Ascending aorta (tissue), 2 donors: ENCODE measurements at regions not wholly inside any gene's neighbourhood (a gene's known extent, or its start where the extent isn't known, plus 50 kb on each side); places are given as distances from the start of the nearest gene placed in this dataset.

Experiments used
- DNase-seq, 2 donors: peaks; one replicate each; pipeline ENCODE4 v3.0.0-alpha.2; 2019; ENCODE audit warnings: low spot score in 2 of 2
- H3K27ac ChIP-seq, 2 donors: fragments of 200-600 bp; sonication (generic); one replicate each; pipeline ENCODE4 v1.5.1; 2016 to 2017; ENCODE audit warnings: mild to moderate bottlenecking in 1 of 2
- H3K27me3 ChIP-seq: fragments of 200-600 bp; sonication (generic); one replicate; pipeline ENCODE4 v1.5.1; 2017
- H3K36me3 ChIP-seq, 2 donors: fragments of 200-600 bp; sonication (generic); one replicate each; pipeline ENCODE4 v1.5.1; 2016
- H3K4me1 ChIP-seq, 2 donors: fragments of 200-600 bp; sonication (generic); one replicate each; pipeline ENCODE4 v1.5.1; 2016 to 2017; ENCODE audit warnings: mild to moderate bottlenecking in 1 of 2
- H3K4me3 ChIP-seq, 2 donors: fragments of 200-600 bp; sonication (generic); one replicate each; pipeline ENCODE4 v1.5.1; 2016 to 2017; ENCODE audit warnings: mild to moderate bottlenecking in 1 of 2
- H3K9me3 ChIP-seq, 2 donors: fragments of 200-600 bp; sonication (generic); one replicate each; pipeline ENCODE4 v1.5.1; 2016
- intact Hi-C: fragments of 100-400 bp; cut with DNase I; formaldehyde crosslinking; loops from one replicate; pipeline ENCODE4 v1.15.1; 2023
- TF ChIP-seq, protein P1 (sequence below), 3 experiments: fragments of 200-600 bp in 2 of 3; fragments of 450-650 bp in 1 of 3; sonication (generic) in 2 of 3; IDR thresholded peaks; one replicate each; pipeline ENCODE4 v1.5.1; 2016 to 2019; ENCODE audit warnings: antibody characterized with exemption in 3 of 3, mild to moderate bottlenecking in 1 of 3, moderate library complexity in 1 of 3

DNA sequence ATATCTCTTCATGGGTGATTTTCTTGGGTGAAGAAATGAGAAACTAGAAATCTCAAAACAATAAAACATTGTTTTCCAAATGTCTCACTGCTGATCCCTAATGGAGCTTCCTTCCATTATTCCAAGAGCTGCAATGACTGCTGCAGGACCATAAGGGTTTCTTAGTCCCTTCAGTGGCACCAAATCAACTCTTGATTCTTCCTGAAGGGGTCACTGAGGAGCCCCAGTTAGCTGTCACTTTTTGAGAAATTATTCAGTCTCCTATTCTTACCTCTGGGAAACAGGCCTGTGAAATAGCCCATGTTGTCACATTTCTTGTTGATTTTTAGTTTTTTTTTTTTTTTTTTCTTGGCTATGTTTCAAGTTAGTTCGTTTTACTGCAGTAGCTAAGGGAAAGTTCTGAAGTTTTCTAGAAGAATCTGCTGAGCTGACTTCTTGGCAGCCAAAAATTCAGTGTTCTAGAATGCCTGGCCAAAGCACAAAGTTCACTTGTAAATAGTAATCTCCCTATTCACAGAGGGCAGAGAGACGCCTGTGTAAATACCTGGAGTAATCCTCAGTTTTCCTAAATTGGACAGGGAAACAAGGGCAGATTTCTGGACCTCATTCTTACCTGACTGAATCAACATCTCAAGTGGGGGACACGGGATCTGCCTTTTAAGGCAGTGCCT lies 480.0 kb downstream of the RIT2 start:
- Histone ChIP-seq H3K4me1 (no peaks in the 10 kb centered on the region), H3K36me3 (no peaks in the 10 kb centered on the region), H3K4me3 (no peak overlapping the region), H3K27me3 (no peaks in the 10 kb centered on the region), H3K27ac (no peak overlapping the region), H3K9me3 (no peaks in the 10 kb centered on the region)
- TF ChIP-seq, protein P1, sequence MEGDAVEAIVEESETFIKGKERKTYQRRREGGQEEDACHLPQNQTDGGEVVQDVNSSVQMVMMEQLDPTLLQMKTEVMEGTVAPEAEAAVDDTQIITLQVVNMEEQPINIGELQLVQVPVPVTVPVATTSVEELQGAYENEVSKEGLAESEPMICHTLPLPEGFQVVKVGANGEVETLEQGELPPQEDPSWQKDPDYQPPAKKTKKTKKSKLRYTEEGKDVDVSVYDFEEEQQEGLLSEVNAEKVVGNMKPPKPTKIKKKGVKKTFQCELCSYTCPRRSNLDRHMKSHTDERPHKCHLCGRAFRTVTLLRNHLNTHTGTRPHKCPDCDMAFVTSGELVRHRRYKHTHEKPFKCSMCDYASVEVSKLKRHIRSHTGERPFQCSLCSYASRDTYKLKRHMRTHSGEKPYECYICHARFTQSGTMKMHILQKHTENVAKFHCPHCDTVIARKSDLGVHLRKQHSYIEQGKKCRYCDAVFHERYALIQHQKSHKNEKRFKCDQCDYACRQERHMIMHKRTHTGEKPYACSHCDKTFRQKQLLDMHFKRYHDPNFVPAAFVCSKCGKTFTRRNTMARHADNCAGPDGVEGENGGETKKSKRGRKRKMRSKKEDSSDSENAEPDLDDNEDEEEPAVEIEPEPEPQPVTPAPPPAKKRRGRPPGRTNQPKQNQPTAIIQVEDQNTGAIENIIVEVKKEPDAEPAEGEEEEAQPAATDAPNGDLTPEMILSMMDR (IDR thresholded peaks at IDR 0.05), result no peak
- no peak for DNase-seq
- intact Hi-C loops, result no loop called here

DNA sequence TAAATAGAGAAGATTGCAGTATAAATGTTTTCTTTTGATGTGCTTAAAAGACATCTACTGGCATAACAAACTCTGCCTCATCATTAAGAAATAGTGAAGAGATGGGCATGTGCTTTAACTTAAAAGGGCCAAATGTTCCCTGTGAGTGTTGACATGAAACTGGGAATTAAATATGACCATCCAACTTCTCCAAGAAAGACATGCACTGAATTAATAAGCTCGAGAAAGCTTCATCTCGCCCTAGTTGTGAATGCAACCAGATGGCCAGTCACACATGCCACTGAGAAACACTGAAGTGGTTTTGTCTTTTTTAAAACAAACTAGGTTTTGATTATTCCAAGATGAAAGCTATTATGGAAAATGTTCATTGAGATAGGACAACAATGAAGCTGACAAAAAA lies 479.2 kb downstream of the RIT2 start:
- TF ChIP-seq, protein P1 (IDR thresholded peaks at IDR 0.05), result no peak
- Histone ChIP-seq H3K9me3 (no peaks in the 10 kb centered on the region), H3K27me3 (no peaks in the 10 kb centered on the region), H3K36me3 (no peaks in the 10 kb centered on the region), H3K27ac (no peak overlapping the region), H3K4me3 (no peak overlapping the region), H3K4me1 (no peaks in the 10 kb centered on the region)
- intact Hi-C loops, result no loop called here
- no peak for DNase-seq

DNA sequence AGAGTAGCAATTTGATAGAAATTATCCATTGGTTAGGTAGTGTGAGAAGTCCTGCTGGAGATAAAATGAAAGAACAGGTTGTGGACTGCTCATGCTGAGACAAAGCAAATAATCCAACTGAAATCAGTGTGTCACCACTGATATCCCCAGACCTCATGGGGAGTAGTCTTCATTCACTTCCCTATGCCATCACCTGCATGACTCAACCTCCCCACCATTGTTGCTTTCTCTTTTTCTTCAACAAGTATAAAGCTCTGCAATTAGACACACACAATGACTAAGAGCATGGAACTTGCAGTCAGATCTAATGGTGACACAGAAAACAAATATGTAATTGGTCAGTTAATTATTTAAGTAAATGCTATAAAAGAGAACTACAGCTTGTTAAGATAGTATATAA lies 475.3 kb downstream of the RIT2 start:
- TF ChIP-seq, protein P1 (IDR thresholded peaks at IDR 0.05), result no peak
- H3K36me3 ChIP-seq, result no peaks in the 10 kb centered on the region
- H3K4me3 ChIP-seq, result no peak overlapping the region
- intact Hi-C loops, result no loop called here
- no peaks in the 10 kb centered on the region for H3K27me3 ChIP-seq
- DNase-seq, result no peak
- H3K9me3 ChIP-seq, result no peaks in the 10 kb centered on the region
- no peaks in the 10 kb centered on the region for H3K4me1 ChIP-seq
- H3K27ac ChIP-seq, result no peak overlapping the region

DNA sequence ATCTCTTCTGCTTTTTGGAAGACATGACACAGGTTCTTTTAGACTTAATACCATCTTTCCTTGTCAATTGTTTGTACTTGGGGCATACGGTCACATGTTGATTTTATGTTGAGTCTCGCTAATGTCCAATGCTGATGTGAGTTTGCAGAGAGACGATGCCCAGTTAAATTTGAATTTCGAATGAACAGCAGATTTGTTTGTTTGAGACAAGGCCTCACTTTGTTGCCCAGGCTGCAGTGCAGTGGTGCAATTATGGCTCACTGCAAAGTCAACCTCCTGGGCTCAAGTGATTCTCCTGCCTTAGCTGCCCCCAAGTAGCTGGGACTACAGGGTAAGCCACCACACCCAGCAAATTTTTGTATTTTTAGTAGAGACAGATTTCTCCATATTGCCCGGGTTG lies 473.5 kb downstream of the RIT2 start:
- H3K4me3 ChIP-seq, result no peak overlapping the region

DNA sequence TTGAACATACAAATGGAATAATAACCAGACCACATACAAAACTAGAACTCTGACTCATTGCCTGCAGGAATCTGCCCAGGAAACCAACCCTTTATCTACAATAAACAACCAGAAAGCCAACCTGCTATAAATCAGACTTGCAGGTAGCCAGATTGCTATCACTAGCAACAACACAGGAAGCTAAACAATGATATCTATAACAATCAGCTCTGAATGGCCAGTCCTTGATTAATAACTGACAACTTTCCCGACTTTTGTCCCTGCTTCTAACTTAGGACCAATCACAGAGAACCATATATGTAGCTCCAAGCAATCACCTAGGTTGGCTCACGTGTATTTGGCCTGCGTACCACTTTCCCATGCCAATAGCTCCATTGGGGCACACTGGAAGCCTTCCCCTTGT lies 470.8 kb downstream of the RIT2 start:
- intact Hi-C loops, result no loop called here
- H3K9me3 ChIP-seq, result no peaks in the 10 kb centered on the region
- TF ChIP-seq, protein P1 (IDR thresholded peaks at IDR 0.05), result no peak
- no peak for DNase-seq
- H3K27me3 ChIP-seq, result no peaks in the 10 kb centered on the region
- no peak overlapping the region for H3K4me3 ChIP-seq
- no peaks in the 10 kb centered on the region for H3K36me3 ChIP-seq
- H3K4me1 ChIP-seq, result no peaks in the 10 kb centered on the region
- no peak overlapping the region for H3K27ac ChIP-seq

More for the DNA sequence above, 473.5 kb downstream of the RIT2 start:
- H3K36me3 ChIP-seq, result no peaks in the 10 kb centered on the region
- TF ChIP-seq, protein P1 (IDR thresholded peaks at IDR 0.05), result no peak
- DNase-seq, result no peak
- H3K9me3 ChIP-seq, result no peaks in the 10 kb centered on the region
- intact Hi-C loops, result no loop called here
- H3K27ac ChIP-seq, result no peak overlapping the region
- no peaks in the 10 kb centered on the region for H3K27me3 ChIP-seq
- no peaks in the 10 kb centered on the region for H3K4me1 ChIP-seq
